EH (cell line): ENCODE measurements at regions not wholly inside any gene's neighbourhood (a gene's known extent, or its start where the extent isn't known, plus 50 kb on each side); places are given as distances from the start of the nearest gene placed in this dataset.
"Not testable (repeated sequence)": the region's sequence is repeated elsewhere in the genome, so short reads cannot be mapped to it uniquely, and the experiment has no call there.

ENCODE experiments used
- DNase-seq: peaks from one replicate; pipeline ENCODE4 v3.0.0-alpha.2; 2015; ENCODE audit warnings: low read depth

GRCh38 chr12:5262450-5262849 is 169.5 kb upstream of the NTF3 start:
- peak; percentile 93 for DNase-seq

- peak; percentile 40 for DNase-seq
These were observed 169.0 kb upstream of the NTF3 start for GRCh38 chr12:5262885-5263284.

GRCh38 chr12:5264006-5264405 is 167.9 kb upstream of the NTF3 start:
- DNase-seq = peak; percentile 23

GRCh38 chr12:5267603-5268423 is 164.1 kb upstream of the NTF3 start:
- peak; percentile 77 for DNase-seq

- DNase-seq = no peak
These were observed 163.3 kb upstream of the NTF3 start for GRCh38 chr12:5268424-5269210.

GRCh38 chr12:5269846-5270245 is 162.1 kb upstream of the NTF3 start:
- no peak for DNase-seq

- DNase-seq = peak; percentile 24
These were observed 159.7 kb upstream of the NTF3 start for GRCh38 chr12:5272018-5272785.

GRCh38 chr12:5273709-5274108 is 158.2 kb upstream of the NTF3 start:
- no peak for DNase-seq

GRCh38 chr12:5276327-5276880 is 155.5 kb upstream of the NTF3 start:
- DNase-seq = no peak

- no peak for DNase-seq
These were observed 151.8 kb upstream of the NTF3 start for GRCh38 chr12:5280086-5280485.

GRCh38 chr12:5290368-5290767 is 141.5 kb upstream of the NTF3 start:
- not testable (repeated sequence) for DNase-seq

GRCh38 chr12:5292651-5293050 is 139.3 kb upstream of the NTF3 start:
- DNase-seq = no peak

- DNase-seq = no peak
These were observed 138.1 kb upstream of the NTF3 start for GRCh38 chr12:5293773-5294172.

- peak; percentile 2 for DNase-seq
These were observed 137.4 kb upstream of the NTF3 start for GRCh38 chr12:5294274-5295070.

- DNase-seq = peak; percentile 40
These were observed 136.8 kb upstream of the NTF3 start for GRCh38 chr12:5295151-5295550.

GRCh38 chr12:5295996-5296395 is 135.9 kb upstream of the NTF3 start:
- DNase-seq = peak; percentile 3

- DNase-seq = no peak
These were observed 130.4 kb upstream of the NTF3 start for GRCh38 chr12:5301539-5301938.

- no peak for DNase-seq
These were observed 126.5 kb upstream of the NTF3 start for GRCh38 chr12:5305425-5305824.

- peak; percentile 35 for DNase-seq
These were observed 125.9 kb upstream of the NTF3 start for GRCh38 chr12:5305886-5306545.

- no peak for DNase-seq
These were observed 124.8 kb upstream of the NTF3 start for GRCh38 chr12:5307065-5307464.

- DNase-seq = no peak
These were observed 123.7 kb upstream of the NTF3 start for GRCh38 chr12:5308216-5308615.
